Keratinocyte (primary cell): ENCODE measurements at regions not wholly inside any gene's neighbourhood (a gene's known extent, or its start where the extent isn't known, plus 50 kb on each side); places are given as distances from the start of the nearest gene placed in this dataset.

Experiments used
- DNase-seq: peaks from one replicate; pipeline ENCODE4 v3.0.0-alpha.2; 2011; ENCODE audit warnings: low read depth, missing footprints, low spot score
- FAIRE-seq: peaks from 2 replicates; lab custom pipeline; 2011; peaks lifted over from hg19 to GRCh38; lab: Jason Lieb, UNC
- H2AFZ ChIP-seq: 2 replicates; pipeline ENCODE4 v1.6.0; 2012; ENCODE audit warnings: low read length, control low read depth, inconsistent platforms; ENCODE audit not compliant: control insufficient read depth
- H3K27ac ChIP-seq: 2 replicates; pipeline ENCODE4 v1.5.1; 2011; ENCODE audit warnings: low read length; ENCODE audit not compliant: control insufficient read depth, insufficient read depth
- H3K27me3 ChIP-seq: 3 replicates; pipeline ENCODE4 v1.6.0; 2011; ENCODE audit warnings: low read length; ENCODE audit not compliant: control insufficient read depth, insufficient read depth; ENCODE audit errors: extremely low read depth
- H3K36me3 ChIP-seq, 2 experiments: 2 replicates in 1 of 2; 3 replicates in 1 of 2; pipeline ENCODE4 v1.5.1; 2011; ENCODE audit warnings: low read length in 2 of 2, mild to moderate bottlenecking in 1 of 2; ENCODE audit not compliant: control insufficient read depth in 2 of 2, insufficient read depth in 2 of 2; ENCODE audit errors: extremely low read depth in 1 of 2
- H3K4me1 ChIP-seq: 3 replicates; pipeline ENCODE4 v1.5.1; 2011; ENCODE audit warnings: low read length; ENCODE audit not compliant: control insufficient read depth, insufficient read depth; ENCODE audit errors: extremely low read depth
- H3K4me2 ChIP-seq: 3 replicates; pipeline ENCODE4 v1.6.0; 2011; ENCODE audit warnings: low read depth, low read length; ENCODE audit not compliant: control insufficient read depth, insufficient read depth; ENCODE audit errors: extremely low read depth
- H3K4me3 ChIP-seq, 3 experiments: fragments of 200-600 bp in 1 of 3; sonication (generic) in 1 of 3; 2 replicates in 2 of 3; 3 replicates in 1 of 3; pipeline ENCODE4 v1.5.1; 2011 to 2016; ENCODE audit warnings: low read length in 3 of 3, mild to moderate bottlenecking in 3 of 3, control low read depth in 2 of 3, inconsistent platforms in 1 of 3, low read depth in 1 of 3, mixed read lengths in 1 of 3, mixed run types in 1 of 3, moderate library complexity in 1 of 3; ENCODE audit not compliant: control insufficient read depth in 2 of 3, insufficient read depth in 2 of 3; ENCODE audit errors: extremely low read depth in 1 of 3
- H3K79me2 ChIP-seq: 2 replicates; pipeline ENCODE4 v1.6.0; 2012; ENCODE audit warnings: low read length; ENCODE audit not compliant: control insufficient read depth, insufficient read depth
- H3K9ac ChIP-seq: 3 replicates; pipeline ENCODE4 v1.6.0; 2011; ENCODE audit warnings: low read length; ENCODE audit not compliant: control insufficient read depth, insufficient read depth; ENCODE audit errors: extremely low read depth
- H3K9me1 ChIP-seq: 3 replicates; pipeline ENCODE4 v1.6.0; 2011; ENCODE audit warnings: low read length; ENCODE audit not compliant: control insufficient read depth, insufficient read depth; ENCODE audit errors: extremely low read depth
- H3K9me3 ChIP-seq: 2 replicates; pipeline ENCODE4 v1.5.1; 2012; ENCODE audit warnings: low read depth, low read length; ENCODE audit not compliant: control insufficient read depth
- H4K20me1 ChIP-seq: 3 replicates; pipeline ENCODE4 v1.6.0; 2011; ENCODE audit warnings: low read length; ENCODE audit not compliant: control insufficient read depth, insufficient read depth; ENCODE audit errors: extremely low read depth
- CTCF ChIP-seq, 3 experiments: IDR thresholded peaks in 1 of 3; conservative IDR thresholded peaks in 1 of 3; optimal IDR thresholded peaks in 1 of 3; 2 replicates in 2 of 3; 3 replicates in 1 of 3; pipeline versions ENCODE3 to v1.5.1; 2011; ENCODE audit warnings: low read length in 3 of 3, mild to moderate bottlenecking in 3 of 3, moderate library complexity in 2 of 3, control low read depth in 1 of 3, inconsistent platforms in 1 of 3; ENCODE audit not compliant: insufficient read depth in 2 of 3; ENCODE audit errors: extremely low read depth in 1 of 3
- EZH2 ChIP-seq: IDR thresholded peaks from one replicate; pipeline ENCODE4 v1.6.1; 2012; ENCODE audit warnings: inconsistent platforms, mild to moderate bottlenecking, low read length, moderate library complexity
- dilution Hi-C: fragments of 300-500 bp; cut with MboI; formaldehyde crosslinking; loops from one replicate; pipeline ENCODE4 v1.7.0; 2020; ENCODE audit warnings: low sequenced_read_pairs; ENCODE audit not compliant: extremely low pct_ligation_motif_present

- Histone ChIP-seq H3K27ac (no peak overlapping the region), H3K9me1 (no peaks in the 10 kb centered on the region), H3K36me3 (no peaks in the 10 kb centered on the region), H3K79me2 (no peaks in the 10 kb centered on the region), H3K4me1 (peaks cover 24% of the 10 kb centered on the region), H3K4me2 (no peak overlapping the region), H4K20me1 (no peaks in the 10 kb centered on the region), H2AFZ (no peak overlapping the region), H3K9me3 (no peaks in the 10 kb centered on the region), H3K9ac (no peak overlapping the region), H3K27me3 (no peaks in the 10 kb centered on the region), H3K4me3 (no peak overlapping the region)
- FAIRE-seq (no peak), DNase-seq (no peak)
- TF ChIP-seq EZH2 (no peak), CTCF (optimal IDR thresholded peaks at IDR 0.05 in 1 of 3, IDR thresholded peaks at IDR 0.05 in 1 of 3, conservative IDR thresholded peaks at IDR 0.05 in 1 of 3; ENCODE audit: extremely low read depth in 1 of 3, insufficient read depth in 2 of 3, low read length in 3 of 3) (no peak)
- dilution Hi-C loops: no loop called here
Observed at GRCh38 chr6:170024940-170025339, 265.9 kb downstream of the DLL1 start.

- Histone ChIP-seq H3K9ac (no peak overlapping the region), H3K4me2 (no peak overlapping the region), H3K4me1 (peaks cover 24% of the 10 kb centered on the region), H3K9me3 (no peaks in the 10 kb centered on the region), H2AFZ (no peak overlapping the region), H3K9me1 (no peaks in the 10 kb centered on the region), H3K79me2 (no peaks in the 10 kb centered on the region), H4K20me1 (no peaks in the 10 kb centered on the region), H3K27me3 (no peaks in the 10 kb centered on the region), H3K4me3 (no peak overlapping the region), H3K27ac (no peak overlapping the region), H3K36me3 (no peaks in the 10 kb centered on the region)
- no peak for DNase-seq
- no peak for FAIRE-seq
- TF ChIP-seq CTCF (optimal IDR thresholded peaks at IDR 0.05 in 1 of 3, IDR thresholded peaks at IDR 0.05 in 1 of 3, conservative IDR thresholded peaks at IDR 0.05 in 1 of 3; ENCODE audit: extremely low read depth in 1 of 3, insufficient read depth in 2 of 3, low read length in 3 of 3) (no peak), EZH2 (no peak)
- dilution Hi-C loops: no loop called here
Observed at GRCh38 chr6:170023620-170024521, 267.0 kb downstream of the DLL1 start.
